ENCODE measurements at regions not wholly inside any gene's neighbourhood (a gene's known extent, or its start where the extent isn't known, plus 50 kb on each side); places are given as distances from the start of the nearest gene placed in this dataset.

- H2AFZ ChIP-seq (ENCODE audit: low read depth, low read length) = no peak overlapping the region
- H3K36me3 ChIP-seq (ENCODE audit: control insufficient read depth, insufficient read depth, low read length) = no peaks in the 10 kb centered on the region
- H3K4me1 ChIP-seq (replicated peaks in 1 of 2; ENCODE audit: control insufficient read depth in 2 of 2, insufficient read depth in 2 of 2, low read length in 2 of 2) = peaks cover 3 to 12% of the 10 kb centered on the region in 2 experiments; a peak in 4 of 5 replicates
- no peak overlapping the region for H3K4me3 ChIP-seq
- H3K4me2 ChIP-seq (ENCODE audit: insufficient read depth, low read length) = no peak overlapping the region
- intact Hi-C loops (cut with micrococcal nuclease) = loop anchor here (10.0 kb wide), 1 partner anchor 261 kb away; the partner anchor contains the start of gene JUN
- WGBS (ENCODE audit: insufficient coverage, low coverage, missing lambda C conversion rate) = 37% methylated on average over 4 of the region's 5 CpGs
- H4K20me1 ChIP-seq (replicated peaks; ENCODE audit: control insufficient read depth, insufficient read depth, low read length) = no peaks in the 10 kb centered on the region
- H3K9me1 ChIP-seq (ENCODE audit: control insufficient read depth, insufficient read depth, low read length) = no peaks in the 10 kb centered on the region
- CTCF ChIA-PET (ENCODE audit: low intra/inter-chr PET ratio) = no interaction called here
- H3K27ac ChIP-seq (ENCODE audit: extremely low read depth, low read depth, low read length) = no peak overlapping the region
- no peak for ATAC-seq
- POLR2A ChIA-PET = interaction anchor here (2.2 kb wide), 1 partner anchor 11 kb away, joined by 11 read pairs; no protein-coding TSS in a partner anchor
- no peaks in the 10 kb centered on the region for H3K9me3 ChIP-seq (replicated peaks; ENCODE audit: control insufficient read depth, insufficient read depth, low read depth, low read length)
- BruUV-seq (replicated peaks) = no TSS peak
- H3K79me2 ChIP-seq (ENCODE audit: control insufficient read depth, insufficient read depth, low read length) = no peaks in the 10 kb centered on the region
- DNase-seq (ENCODE audit: extremely low read depth in 1 of 4, low spot score in 3 of 4) = no peak
- FAIRE-seq = no peak
- peaks cover 0 to 5% of the 10 kb centered on the region in 2 experiments; a peak in 1 of 5 replicates for H3K27me3 ChIP-seq (ENCODE audit: control insufficient read depth in 2 of 2, insufficient read depth in 2 of 2, low read length in 2 of 2)
- no peak for TF ChIP-seq RBM34 (IDR thresholded peaks at IDR 0.05; ENCODE audit: borderline replicate concordance, insufficient read depth, low read length)
- no peak for TF ChIP-seq ZNF449 (CRISPR knock-in tag; IDR thresholded peaks at IDR 0.05)
- TF ChIP-seq POLR2AphosphoS5 (IDR thresholded peaks at IDR 0.05; ENCODE audit: control insufficient read depth, insufficient read depth, low read depth, low read length) = no peak
- TF ChIP-seq ASH1L (IDR thresholded peaks at IDR 0.05; ENCODE audit: borderline replicate concordance, low read depth, partially characterized antibody) = no peak
- no peak for TF ChIP-seq RAD21 (CRISPR knock-in tag; conservative IDR thresholded peaks at IDR 0.05 in 1 of 2, IDR thresholded peaks at IDR 0.05 in 1 of 2)
- no peak for TF ChIP-seq THRAP3 (IDR thresholded peaks at IDR 0.05; ENCODE audit: borderline replicate concordance)
- TF ChIP-seq SREBF1 (IDR thresholded peaks at IDR 0.05; ENCODE audit: borderline replicate concordance, low read depth, low read length) = no peak
- no peak for TF ChIP-seq XRCC3 (IDR thresholded peaks at IDR 0.05)
- TF ChIP-seq CGGBP1 (CRISPR knock-in tag; IDR thresholded peaks at IDR 0.05) = no peak
- no peak for TF ChIP-seq ZBED1 (IDR thresholded peaks at IDR 0.05)
- no peak for TF ChIP-seq XRCC5 (IDR thresholded peaks at IDR 0.05; ENCODE audit: low read depth, low read length)
- no peak for TF ChIP-seq RBM14 (IDR thresholded peaks at IDR 0.05; ENCODE audit: borderline replicate concordance, insufficient read depth, low read depth, low read length)
- no peak for TF ChIP-seq ZC3H4 (CRISPR knock-in tag; IDR thresholded peaks at IDR 0.05; ENCODE audit: borderline replicate concordance)
- TF ChIP-seq E2F8 (IDR thresholded peaks at IDR 0.05; ENCODE audit: low read depth, partially characterized antibody) = no peak
- H3K9ac ChIP-seq (ENCODE audit: insufficient read depth in 1 of 2, low read depth in 2 of 2, low read length in 2 of 2) = no peak overlapping the region
- in situ Hi-C loops (cut with MboI) = no loop called here
Measured at GRCh38 chr1:59045636-59046035, 251.3 kb upstream of the FGGY start.
